EH (cell line): ENCODE measurements at regions not wholly inside any gene's neighbourhood (a gene's known extent, or its start where the extent isn't known, plus 50 kb on each side); places are given as distances from the start of the nearest gene placed in this dataset.
A peak's percentile ranks its signal among the peaks of the same experiment; 100 is the strongest.

Experiments
- DNase-seq: peaks from one replicate; pipeline ENCODE4 v3.0.0-alpha.2; 2015; ENCODE audit warnings: low read depth

DNA sequence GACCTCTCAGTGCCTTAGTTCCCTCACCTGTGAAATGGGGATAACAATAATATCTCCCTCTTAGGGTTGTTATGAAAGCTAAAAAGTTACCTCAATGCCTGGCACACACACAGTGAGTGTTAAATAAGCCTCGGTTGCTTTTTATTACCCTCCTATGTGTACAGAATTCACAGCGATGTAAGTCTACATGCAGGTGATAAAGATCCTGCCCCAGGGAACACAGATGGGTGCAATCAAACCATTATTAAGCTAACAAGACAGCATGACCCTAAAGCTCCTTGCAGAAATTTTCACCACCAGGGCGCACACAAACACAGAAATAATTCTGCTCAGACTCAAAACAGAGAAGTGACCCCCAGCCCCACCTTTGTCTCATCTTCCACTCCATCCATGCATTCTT, 261.9 kb downstream of the SNX10 start:
- no peak for DNase-seq

DNA sequence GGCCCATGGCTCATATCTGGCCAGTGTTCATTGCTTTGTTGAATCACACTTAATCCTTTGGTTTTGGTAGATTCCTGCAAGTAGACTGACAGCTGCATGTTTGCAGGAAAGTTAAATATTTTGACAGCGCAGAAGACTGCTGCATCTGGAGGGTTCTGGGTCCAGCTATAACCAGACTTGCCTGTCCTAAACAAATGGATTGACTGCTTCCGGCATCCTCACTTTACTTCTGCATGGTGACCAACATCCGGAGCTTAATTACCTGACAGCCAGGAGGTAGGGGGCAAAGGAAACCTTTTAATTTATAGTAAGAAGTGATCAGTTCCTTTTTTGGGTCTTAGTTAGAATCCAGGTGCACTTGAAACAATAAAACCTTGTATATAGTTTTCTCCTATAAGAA, 263.3 kb downstream of the SNX10 start:
- no peak for DNase-seq

DNA sequence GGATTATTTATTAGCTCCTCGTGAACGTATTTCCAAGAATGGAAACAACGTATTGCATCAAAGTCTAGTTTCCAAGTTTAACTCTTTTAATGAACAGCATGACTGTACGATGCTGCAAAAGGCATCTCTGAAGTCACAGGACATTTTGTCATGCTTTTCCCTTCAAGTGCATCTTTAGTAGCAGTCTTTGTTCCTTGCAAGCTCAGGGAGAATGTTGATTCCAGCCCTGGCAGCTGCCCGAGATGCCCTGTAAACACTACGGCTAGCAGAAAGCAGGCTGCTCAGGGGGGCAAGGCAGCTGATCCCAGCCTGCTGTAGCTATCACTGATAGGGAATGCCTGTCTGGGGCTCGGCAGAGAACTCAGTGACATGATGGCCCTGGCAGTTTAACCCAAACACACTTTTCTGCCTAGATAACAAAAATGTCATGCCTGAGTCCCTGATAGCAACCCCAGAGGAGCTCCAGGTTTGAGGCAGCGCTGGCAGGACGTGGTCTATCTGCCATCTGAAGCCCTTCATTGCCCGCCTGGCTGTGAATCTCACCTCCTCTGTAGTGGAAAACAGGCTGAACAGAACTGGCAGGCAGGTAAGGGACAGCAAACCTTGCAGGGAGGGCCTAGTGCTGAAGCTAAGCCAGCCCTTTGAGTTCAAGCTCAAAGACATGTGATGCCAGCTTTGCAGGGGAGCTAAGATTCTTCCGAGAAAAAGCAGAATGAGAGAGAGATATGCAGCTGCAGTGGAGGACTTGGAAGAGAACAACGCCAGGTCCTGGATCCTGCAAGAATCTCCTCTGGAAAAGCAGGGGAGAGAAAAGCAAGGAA, 264.6 kb downstream of the SNX10 start:
- no peak for DNase-seq

DNA sequence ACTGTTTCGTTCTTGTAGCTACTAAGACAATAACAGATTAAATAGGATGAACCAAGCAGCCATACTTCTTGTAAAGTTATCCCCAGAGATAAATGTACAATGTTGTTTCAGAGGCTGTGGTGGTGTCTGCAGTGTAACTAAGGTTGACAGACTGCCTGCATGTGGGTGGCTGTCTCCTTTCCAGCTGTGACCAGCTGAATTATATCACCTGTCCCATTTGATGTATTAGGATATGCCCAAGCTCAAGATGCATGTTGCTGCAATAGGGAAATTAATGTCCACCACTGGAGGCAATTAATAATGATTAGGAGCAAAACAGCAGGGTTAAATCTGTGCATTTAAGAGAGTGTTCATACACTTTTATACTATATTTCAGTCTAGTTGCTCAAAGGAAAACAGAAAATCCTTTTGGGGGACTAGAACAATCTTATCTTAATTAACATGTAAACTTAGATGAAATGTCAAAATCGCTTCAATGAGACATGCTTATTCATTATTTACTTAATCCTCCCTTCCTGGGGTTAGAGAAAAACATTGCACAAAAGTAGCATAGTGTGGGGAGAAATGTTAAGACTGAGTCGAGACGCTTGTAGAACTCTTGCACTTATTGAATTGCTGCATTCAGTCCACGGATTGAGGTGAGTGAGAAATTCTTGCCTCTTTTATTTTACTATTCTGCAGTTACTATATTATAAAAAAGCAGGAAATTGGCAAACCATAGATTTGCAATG, 269.0 kb downstream of the SNX10 start:
- no peak for DNase-seq

DNA sequence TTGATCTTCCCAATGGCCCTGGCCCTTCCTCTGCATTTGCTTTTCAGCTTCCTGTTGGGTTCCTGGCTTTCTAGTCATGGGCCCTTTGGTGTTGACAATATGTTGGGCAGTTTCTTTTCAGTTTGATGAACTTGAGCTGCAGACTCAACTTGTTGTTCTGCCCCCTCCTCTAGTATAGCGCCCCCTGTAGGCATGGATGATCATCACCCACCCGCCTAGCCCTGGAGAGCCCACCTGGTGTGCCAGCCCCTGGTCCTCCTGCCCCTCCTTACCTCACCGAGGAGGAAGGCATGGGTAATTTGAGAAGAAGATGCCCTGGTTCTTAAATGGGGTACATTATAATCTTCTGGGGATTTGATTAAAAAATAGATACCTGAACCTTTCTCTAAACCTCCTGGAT, 271.2 kb downstream of the SNX10 start:
- DNase-seq: no peak

DNA sequence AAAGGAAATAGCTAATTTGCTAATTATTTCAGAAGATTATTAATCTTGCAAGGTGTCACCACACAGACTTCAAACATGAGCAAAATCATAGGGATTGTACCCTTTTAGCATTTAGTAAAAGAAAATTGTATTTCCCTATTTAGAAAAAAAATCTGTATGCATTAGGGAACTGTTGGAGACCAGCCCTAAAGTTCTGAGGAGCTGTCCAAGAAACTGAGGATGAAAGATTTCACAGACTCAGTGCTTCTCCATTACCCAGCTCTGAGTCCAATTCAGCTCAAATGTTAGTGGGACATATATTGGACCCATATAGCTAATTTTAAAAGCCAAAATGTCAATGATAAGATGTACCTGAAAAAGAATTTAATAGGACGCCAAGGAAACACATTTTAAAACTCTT, 271.7 kb downstream of the SNX10 start:
- DNase-seq: no peak

DNA sequence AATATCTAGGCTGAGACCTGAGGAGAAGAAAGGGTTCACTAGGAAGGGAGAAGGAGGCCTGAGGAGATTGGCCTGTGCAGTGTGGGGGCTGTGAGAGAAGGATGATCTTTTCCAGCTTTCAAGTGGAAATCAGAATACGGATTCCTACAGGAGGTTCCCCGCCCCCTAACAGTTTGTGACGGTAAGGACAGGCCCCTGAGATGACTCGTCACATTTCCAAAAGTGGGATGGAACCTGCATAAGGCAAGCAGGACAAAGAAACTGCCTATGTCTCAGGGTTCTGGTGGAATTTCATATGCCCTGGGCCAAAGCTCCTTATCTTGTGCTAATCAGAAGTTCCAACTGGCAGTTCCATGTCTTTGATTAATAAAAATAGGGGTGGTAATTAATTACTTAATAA, 275.6 kb downstream of the SNX10 start:
- no peak for DNase-seq

DNA sequence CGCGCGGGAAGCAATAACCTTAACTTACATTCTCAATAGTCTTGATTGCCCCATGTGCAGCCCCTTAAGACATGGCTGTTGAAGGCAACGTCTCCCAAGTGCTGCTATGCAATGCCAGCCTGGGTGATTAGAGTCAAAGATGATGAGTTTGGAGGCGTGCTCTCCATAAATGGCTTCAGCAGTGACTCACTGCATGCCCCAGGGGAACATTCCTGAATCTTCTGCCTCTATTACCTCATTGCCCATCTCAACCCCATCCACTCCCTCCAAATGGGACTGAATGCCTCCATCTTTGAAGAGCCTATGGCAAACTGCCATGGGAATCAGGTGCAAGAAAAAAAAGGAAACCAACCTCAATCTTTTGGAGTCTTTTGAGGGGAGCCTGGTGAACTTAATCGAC, 282.8 kb downstream of the SNX10 start:
- peak; percentile 36 for DNase-seq

DNA sequence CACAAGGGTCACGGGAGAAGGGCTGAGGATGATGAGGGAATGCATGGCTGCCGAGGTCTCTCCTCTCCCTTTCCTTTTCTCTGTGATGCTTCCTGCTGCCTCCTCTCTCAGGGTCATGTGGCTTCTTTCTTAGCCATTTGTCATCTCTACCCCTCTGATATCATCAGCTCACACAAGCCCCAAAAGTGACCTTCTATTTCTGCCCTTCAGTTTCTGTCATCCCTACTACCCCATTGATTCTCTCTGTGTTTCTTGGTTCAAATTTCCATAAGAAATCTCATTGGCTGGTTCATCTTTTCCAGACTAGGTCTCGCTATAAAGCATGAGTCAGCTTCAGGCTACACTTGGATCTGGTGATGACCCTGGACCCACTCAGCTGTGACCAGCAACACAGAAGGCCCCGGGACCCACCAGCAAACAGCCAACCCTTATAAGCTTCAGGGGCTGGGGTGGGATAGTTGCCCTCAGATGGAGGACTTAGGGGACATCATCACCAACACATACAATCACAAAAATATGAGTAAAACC, 284.3 kb downstream of the SKAP2 start:
- DNase-seq: no peak

DNA sequence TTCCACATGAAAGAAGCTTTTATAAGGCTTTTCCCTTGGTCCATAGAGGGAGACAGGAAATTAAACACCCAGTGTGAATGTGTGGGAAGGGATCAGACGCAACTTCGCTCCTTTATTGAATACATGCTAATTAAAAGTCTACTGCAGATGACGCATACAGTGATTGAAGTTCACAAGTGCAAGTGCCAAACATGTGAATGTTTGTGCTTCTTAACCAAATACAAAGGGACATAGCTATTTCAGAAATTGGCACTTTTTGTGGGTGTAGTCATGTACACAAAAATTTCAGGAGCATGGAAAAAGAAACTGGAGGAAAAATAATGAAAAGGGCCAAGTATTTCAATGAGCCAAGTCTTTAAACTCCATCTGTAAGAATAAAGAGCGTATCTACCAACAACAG, 283.7 kb downstream of the SKAP2 start:
- no peak for DNase-seq

DNA sequence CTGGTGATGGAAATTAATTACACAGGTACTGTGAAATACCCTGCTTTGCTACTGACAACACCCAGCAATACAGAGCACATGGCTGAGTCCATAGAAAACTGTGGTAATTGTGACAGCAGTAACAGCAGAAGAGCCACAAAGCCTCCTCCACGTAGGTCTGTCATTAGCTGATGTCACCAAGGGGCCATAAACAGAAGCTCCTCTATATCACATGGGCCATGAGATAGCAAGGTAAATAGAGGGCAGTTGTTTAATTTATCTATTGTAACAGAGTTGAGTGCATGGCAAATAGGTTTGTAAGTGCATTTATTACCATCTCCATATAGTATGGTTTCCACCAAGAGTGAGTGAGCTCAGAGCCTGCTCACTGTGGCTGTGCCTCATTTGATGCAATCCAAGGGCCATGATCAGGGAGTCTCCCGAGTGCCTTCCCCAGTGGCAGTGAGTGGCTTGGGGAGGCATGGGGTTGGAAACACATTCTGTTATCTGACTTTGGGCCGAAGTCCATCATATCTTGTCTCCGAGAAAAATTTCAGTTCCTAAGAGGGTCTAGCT, 281.2 kb downstream of the SKAP2 start:
- DNase-seq: no peak

DNA sequence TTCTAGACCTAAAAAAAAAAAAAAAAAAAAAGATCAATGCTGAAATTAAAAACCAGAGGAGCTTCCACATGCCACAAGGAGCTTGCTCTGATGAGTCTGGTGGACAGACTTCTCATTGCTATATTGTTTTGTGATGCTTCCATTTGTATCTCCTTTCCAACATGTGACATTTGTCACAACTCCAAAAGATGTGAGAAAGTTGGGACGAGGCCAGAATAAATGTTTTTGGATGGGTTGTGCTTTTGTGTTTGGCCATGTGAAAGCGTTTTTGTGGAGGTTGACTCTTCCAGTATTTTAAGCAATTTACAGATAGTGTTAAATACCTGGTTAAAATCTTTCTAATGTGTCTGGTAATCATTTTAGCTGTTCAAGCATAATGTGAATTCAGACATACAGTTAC, 280.1 kb downstream of the SKAP2 start:
- DNase-seq: no peak

DNA sequence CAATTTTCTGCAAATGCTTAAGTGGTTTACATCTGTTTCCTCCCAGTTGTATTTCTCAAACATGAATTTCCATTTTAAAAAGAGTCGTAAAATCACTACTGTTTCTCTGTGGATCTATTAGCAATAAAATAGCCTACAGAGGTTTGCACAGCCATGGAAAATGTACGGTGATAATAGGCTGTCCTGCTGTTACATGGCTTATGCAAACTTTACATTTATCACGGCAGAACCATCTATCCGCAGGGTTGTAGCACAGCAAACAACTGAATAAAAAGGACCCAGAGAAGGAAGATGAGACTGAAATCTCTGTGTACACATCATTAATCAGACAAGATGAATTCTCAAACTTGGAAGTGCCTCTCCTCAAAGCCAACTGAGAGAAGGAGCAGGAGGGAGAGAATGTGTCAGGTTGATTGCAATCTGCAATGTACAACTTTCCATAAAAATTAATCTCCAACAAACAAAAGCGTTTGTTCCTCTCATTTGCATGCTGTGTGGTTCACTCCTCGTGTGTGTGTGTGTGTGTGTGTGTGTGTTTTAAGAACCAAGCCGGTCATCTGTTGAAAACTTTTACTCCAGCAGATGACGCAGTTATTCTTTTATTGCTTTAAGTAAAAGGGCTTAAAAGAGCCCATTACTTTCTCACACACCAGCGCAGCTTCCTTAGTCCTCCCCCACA, 279.3 kb downstream of the SKAP2 start:
- no peak for DNase-seq

DNA sequence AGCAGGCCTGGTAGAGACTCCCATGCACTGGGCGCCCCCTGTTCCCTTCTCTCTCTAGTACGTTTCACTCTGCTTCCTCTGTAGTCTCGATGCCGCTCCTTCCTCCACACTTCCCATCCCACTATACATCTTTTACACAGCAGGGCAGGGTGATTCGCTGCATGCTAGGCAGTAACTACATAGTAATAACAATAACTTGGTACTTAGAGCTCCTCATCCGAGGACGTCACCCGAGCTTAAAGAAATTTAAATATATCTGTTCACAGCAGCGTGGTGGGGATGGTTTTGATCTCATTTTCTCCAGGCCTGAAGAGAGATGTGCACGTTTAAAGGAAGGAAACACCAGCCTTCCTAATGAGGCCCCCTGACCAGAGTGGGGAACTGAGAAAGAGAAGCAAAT, 276.9 kb downstream of the SKAP2 start:
- DNase-seq: no peak

DNA sequence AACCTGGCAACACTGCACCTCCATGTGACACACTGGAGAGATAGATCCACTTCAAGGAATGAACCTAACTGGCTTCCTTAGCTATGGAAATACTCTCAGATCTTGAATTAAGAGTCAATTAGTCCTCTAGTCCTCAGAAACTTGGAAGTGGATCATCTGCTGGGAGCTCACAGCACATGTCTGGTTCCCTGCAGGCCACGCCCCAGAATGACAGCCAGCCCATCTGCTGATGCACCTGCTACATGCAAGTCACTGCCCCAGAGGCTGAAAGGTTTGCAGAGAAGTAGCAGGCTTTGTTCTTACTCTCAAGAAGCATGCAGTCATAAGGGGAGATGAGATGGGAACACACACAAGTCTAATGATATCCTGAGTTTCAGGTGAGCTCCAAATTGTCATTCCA, 275.9 kb downstream of the SKAP2 start:
- DNase-seq: no peak

DNA sequence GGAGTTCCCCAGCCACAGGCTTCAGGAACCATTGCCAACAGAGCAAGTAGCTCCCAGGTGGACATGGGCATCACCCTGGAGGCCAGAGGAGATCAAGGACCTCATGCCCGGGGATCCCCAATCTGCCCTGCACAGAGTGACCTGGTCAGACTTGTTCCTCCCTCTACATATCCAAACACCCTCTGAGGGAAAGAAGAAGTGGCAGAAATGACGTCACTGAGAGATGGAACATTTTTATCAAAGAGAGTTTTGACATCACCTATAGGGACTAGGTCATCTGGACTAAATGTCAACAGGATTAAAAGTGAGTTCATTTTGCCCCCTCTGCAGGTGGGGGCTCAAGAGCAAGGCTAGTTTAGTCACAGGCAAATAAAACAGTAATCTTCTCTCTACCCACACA, 273.7 kb downstream of the SKAP2 start:
- no peak for DNase-seq

DNA sequence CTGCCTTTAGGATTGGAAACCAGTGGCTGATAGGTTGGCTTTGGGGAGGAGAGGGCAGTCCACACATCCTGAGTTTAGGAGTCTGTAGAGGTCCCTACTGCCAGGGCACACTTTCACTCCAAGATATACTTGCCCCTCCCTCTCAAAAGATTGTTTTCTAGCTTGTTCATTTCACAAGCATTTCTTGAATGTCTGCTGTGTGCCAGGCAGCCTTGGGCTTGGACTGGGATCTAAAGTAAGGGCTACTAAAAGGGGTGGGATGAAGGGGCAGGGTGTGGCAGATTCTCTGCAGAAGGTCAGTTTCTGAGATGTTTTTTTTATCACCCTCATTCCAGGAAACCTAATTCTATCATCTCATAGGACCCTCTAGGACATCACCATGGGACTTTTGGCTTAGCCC, 272.4 kb downstream of the SKAP2 start:
- no peak for DNase-seq

DNA sequence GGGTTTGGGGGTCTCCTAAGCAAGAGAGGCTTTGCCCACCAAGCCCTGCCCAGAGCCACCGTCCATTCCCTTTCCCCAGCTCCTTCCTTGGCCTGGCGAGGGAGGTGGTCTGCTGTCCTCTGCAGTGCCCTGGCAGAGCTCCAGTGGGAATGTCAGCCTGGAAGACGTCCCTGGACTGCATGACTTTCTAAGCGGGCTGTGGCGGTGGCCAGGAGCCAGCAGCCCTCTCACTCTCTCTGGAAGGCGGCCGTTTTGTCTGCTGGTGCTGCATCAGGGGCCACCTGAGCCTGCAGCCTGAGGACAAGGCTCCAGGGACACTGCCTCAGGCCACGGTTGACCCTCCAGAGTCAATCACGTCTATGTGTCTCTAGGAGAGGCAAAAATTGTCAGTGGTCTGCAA, 271.0 kb downstream of the SKAP2 start:
- DNase-seq: no peak

DNA sequence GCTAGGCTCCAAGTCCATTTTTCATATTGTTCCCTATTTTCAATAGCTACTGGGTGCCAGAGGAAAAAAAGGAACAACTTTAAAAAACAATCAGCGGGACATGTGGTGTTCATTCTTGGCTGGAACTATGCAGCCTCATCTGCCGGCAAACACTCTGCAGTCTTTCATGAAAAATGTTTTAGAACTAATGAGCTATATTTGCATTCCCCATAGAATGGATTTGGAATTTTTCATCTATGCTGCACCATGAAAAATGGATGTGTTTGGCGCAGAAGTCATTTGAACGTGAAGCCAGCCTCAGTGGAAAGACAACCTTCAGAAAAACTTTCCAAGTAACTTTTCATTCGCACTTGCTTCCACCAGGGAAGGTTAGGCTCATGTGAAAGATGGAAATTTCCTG, 270.5 kb downstream of the SKAP2 start:
- no peak for DNase-seq

DNA sequence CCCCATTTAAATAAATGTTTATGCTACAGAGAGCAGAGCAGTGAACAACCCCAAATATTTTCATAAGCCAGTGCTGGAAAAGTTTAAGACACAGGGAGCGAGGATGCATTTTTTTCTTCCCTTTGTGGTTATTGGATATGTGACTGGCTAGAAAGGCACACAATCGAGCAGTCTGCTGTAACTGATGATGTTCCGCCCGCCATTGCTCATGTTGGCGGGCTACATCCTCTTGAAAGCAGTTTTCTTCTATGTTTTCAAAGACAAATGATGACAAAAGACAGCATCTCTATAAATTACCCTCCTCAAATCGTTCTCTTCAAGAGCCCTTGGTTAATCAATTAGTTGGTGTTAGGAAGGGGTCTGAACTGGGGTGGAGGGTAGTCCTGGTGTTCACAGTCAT, 269.8 kb downstream of the SKAP2 start:
- DNase-seq: no peak

DNA sequence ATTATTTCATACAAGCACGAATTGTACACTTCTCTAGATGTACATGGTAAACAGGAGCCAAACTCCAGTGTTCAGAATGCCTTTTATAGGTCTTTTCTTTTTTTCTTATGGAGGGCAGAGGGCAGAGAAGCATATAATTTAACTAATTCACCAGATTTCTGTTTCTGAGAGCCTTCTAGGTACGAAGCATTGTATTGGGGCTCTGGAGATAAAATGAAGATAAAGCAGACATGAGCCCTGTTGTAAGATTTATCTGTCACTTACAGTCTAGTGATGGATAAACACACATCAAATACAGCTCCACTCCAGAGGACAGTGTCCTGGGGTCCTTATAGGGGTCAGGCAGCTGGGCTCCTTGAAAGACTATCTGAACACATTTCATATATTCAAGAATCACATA, 265.5 kb downstream of the SKAP2 start:
- DNase-seq: no peak

DNA sequence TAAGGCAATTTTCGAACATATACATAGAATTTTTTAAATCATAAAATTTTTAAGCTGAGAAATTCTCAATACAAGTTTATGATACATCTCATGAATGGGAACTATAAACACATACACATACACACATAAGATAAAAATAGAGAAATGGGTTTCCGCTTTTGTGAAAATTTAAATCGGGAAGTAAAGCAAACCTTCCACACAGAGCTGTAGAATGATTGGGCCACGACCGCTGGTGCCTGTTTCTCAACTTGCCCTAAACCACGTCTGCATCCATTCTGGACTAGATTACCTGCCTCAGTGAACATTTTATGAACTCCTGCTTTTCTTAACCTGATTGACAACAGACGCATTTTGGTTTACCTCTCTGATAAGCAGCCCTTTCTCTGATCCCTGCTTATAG, 264.4 kb downstream of the SKAP2 start:
- DNase-seq: no peak

DNA sequence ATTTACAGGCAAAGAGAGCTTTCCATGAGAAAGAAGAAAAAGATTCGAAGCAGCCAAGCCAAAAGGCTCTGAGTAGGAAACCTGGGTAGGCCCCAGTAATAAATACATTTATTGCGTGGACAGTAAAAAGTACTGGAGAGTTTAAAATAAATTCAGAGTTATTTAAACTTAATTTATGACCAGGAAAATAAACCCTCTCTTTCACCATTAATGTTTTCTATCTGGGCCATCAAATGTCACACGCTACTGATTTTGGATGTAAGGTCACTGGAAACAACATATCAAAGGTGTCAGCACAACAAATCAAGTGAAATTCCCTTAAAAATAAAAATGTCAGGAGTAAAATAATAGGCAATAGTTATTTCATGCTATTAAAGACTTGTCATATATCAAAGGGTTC, 264.0 kb downstream of the SKAP2 start:
- no peak for DNase-seq
